Heart left ventricle (tissue), 16 donors: ENCODE measurements at regions not wholly inside any gene's neighbourhood (a gene's known extent, or its start where the extent isn't known, plus 50 kb on each side); places are given as distances from the start of the nearest gene placed in this dataset.

Experiments used
- ATAC-seq, 4 donors: fragments of 200-7000 bp; cut with Tn5 transposase; one replicate each; pipeline ENCODE4 v1.9.1; 2020 to 2022; ENCODE audit warnings: moderate library complexity in 4 of 4, mild to moderate bottlenecking in 3 of 4, moderate number of reproducible peaks in 1 of 4
- DNase-seq, 5 donors: peaks; one replicate each; pipeline ENCODE4 v3.0.0-alpha.2; 2020
- H3K27ac ChIP-seq, 12 donors: fragments of 200-600 bp; sonication (generic) in 4 of 12; one replicate each; pipeline versions ENCODE4 v1.5.0 to v1.8.0; 2016 to 2022; ENCODE audit warnings: mild to moderate bottlenecking in 2 of 12
- H3K27me3 ChIP-seq, 9 donors: fragments of 200-600 bp; sonication (generic) in 2 of 9; one replicate each; pipeline versions ENCODE4 v1.5.1 to v1.8.0; 2016 to 2022; ENCODE audit warnings: mild to moderate bottlenecking in 3 of 9
- H3K36me3 ChIP-seq, 9 donors: fragments of 200-600 bp; sonication (generic) in 2 of 9; one replicate each; pipeline versions ENCODE4 v1.5.0 to v1.8.0; 2018 to 2022; ENCODE audit warnings: mild to moderate bottlenecking in 2 of 9
- H3K4me1 ChIP-seq, 12 donors: fragments of 200-600 bp; sonication (generic) in 4 of 12; one replicate each; pipeline versions ENCODE4 v1.5.0 to v1.8.0; 2016 to 2022; ENCODE audit warnings: mild to moderate bottlenecking in 3 of 12
- H3K4me3 ChIP-seq, 12 donors: fragments of 200-600 bp; sonication (generic) in 4 of 12; one replicate each; pipeline versions ENCODE4 v1.5.0 to v1.8.0; 2017 to 2022; ENCODE audit warnings: mild to moderate bottlenecking in 9 of 12, moderate library complexity in 4 of 12
- H3K9me3 ChIP-seq, 12 donors: fragments of 200-600 bp; sonication (generic) in 4 of 12; one replicate each; pipeline versions ENCODE4 v1.5.0 to v1.8.0; 2016 to 2022; ENCODE audit warnings: mild to moderate bottlenecking in 1 of 12
- CTCF ChIP-seq, 12 donors: fragments of 200-600 bp; sonication (generic) in 4 of 12; IDR thresholded peaks; one replicate each; pipeline versions ENCODE4 v1.5.0 to v1.8.0; 2018 to 2022; ENCODE audit warnings: antibody characterized with exemption in 12 of 12, mild to moderate bottlenecking in 5 of 12
- POLR2A ChIP-seq, 2 donors: fragments of 450-650 bp; IDR thresholded peaks; one replicate each; pipeline ENCODE4 v1.6.1; 2017; ENCODE audit warnings: antibody characterized with exemption in 2 of 2, mild to moderate bottlenecking in 2 of 2, moderate library complexity in 2 of 2
- WGBS, 4 donors: extraction: QIAGEN DNeasy Blood & Tissue Kit in 2 of 4; methylation state at CpG; one replicate each; pipeline versions ENCODE4 v1.1.5 to v1.1.7; 2013 to 2018; 5-methylcytosine and 5-hydroxymethylcytosine counted together
- intact Hi-C, 10 donors: fragments of 100-400 bp; cut with DNase I; formaldehyde crosslinking; loops; one replicate each; pipeline versions ENCODE4 v1.11.1 to v1.14.2; 2022
- donor health status: ischemic (EF 13 %, LVEDD 7.1; RV severe dilation, severe dysfunction).
- donor health status: healthy with polysubstance abuse.
- donor health status: DM: no; HTN: yes; CAD: no.
- donor health status: DM: no; HTN: no; CAD: no.
- donor health status: ischemic (EF 25% LVEDD 6.9; RV normal size, moderate dysfunction).
- donor health status: ischemic (EF 25% LVEDD 5.7; RV mildly dilated, moderate dysfunction).
- donor health status: healthy.
- donor health status: DM: yes; HTN: yes; CAD: no.
- donor health status: ischemic (EF 35%, LVEDD 5.7; RV mildly dilated, moderate dysfunction).
- donor health status: nonischemic (EF 11% LVEDD 7.7; RV severe dilation, severe dysfunction).
- donor health status: DM: yes; HTN: yes; CAD: no.
- donor health status: PGD.
- donor health status: ischemic (EF 29% LVEDD 5.4; RV normal size, mild dysfunction).
- donor health status: nonischemic (EF 23%, LVEDD 6.1; RV moderate dilation, normal function).

- ATAC-seq: no peak
- H3K4me1 ChIP-seq: peaks cover 0 to 29% (median 13%) of the 10 kb centered on the region in 12 donors
- no peak overlapping the region for H3K27ac ChIP-seq
- no peaks in the 10 kb centered on the region for H3K36me3 ChIP-seq
- TF ChIP-seq CTCF (IDR thresholded peaks at IDR 0.05) (no peak), POLR2A (IDR thresholded peaks at IDR 0.05) (no peak)
- no peaks in the 10 kb centered on the region for H3K27me3 ChIP-seq
- intact Hi-C loops: no loop called here
- no peak overlapping the region for H3K4me3 ChIP-seq
- WGBS, 4 donors: 95 to 99% (median 96%) methylated on average over 3 of the region's 3 CpGs
- no peak for DNase-seq
- peaks cover 0 to 12% (median 5%) of the 10 kb centered on the region in 12 donors for H3K9me3 ChIP-seq
These were observed 165.9 kb downstream of the ZFP36L2 start for GRCh38 chr2:43060390-43061016.

- Histone ChIP-seq H3K27ac (peak overlapping the region in 8 of 12 donors; percentile 2 to 51 (median 25)), H3K27me3 (no peaks in the 10 kb centered on the region), H3K9me3 (peaks cover 0 to 12% (median 5%) of the 10 kb centered on the region in 12 donors), H3K4me1 (peaks cover 0 to 40% (median 19%) of the 10 kb centered on the region in 12 donors), H3K36me3 (no peaks in the 10 kb centered on the region), H3K4me3 (no peak overlapping the region)
- 35 to 47% (median 44%) methylated on average over 12 of the region's 12 CpGs for WGBS, 4 donors
- intact Hi-C loops: no loop called here
- DNase-seq (peak; percentile 84 to 91 (median 89)), ATAC-seq (peak; percentile 79 to 93 (median 93))
- TF ChIP-seq CTCF (IDR thresholded peaks at IDR 0.05) (no peak), POLR2A (IDR thresholded peaks at IDR 0.05) (no peak)
These were observed 167.1 kb downstream of the ZFP36L2 start for GRCh38 chr2:43059183-43059897.

GRCh38 chr2:43058726-43059110 is 167.7 kb downstream of the ZFP36L2 start:
- no peaks in the 10 kb centered on the region for H3K27me3 ChIP-seq
- no peak for TF ChIP-seq POLR2A (IDR thresholded peaks at IDR 0.05)
- TF ChIP-seq CTCF (IDR thresholded peaks at IDR 0.05): no peak
- H3K4me3 ChIP-seq: no peak overlapping the region
- 86 to 93% (median 91%) methylated on average over 3 of the region's 3 CpGs for WGBS, 4 donors
- intact Hi-C loops: no loop called here
- no peaks in the 10 kb centered on the region for H3K36me3 ChIP-seq
- no peak for DNase-seq
- peaks cover 0 to 12% (median 5%) of the 10 kb centered on the region in 12 donors for H3K9me3 ChIP-seq
- peaks cover 0 to 43% (median 22%) of the 10 kb centered on the region in 12 donors for H3K4me1 ChIP-seq
- no peak for ATAC-seq
- peak overlapping the region in 2 of 12 donors; percentile 4 to 42 for H3K27ac ChIP-seq
